ENCODE measurements at regions not wholly inside any gene's neighbourhood (a gene's known extent, or its start where the extent isn't known, plus 50 kb on each side); places are given as distances from the start of the nearest gene placed in this dataset.

GRCh38 chr5:51621156-51621555, 237.9 kb downstream of the ISL1 start:
- 0 out of 2 replicates have a peak overlapping the region, but pooled peaks have one; percentile 1 for H2AFZ ChIP-seq
- no peak overlapping the region; the same call in 1 of the 2 replicates for H3K27ac Mint-ChIP-seq
- no peaks in the 10 kb centered on the region for H3K9me3 Mint-ChIP-seq

GRCh38 chr5:51622161-51622790, 239.0 kb downstream of the ISL1 start:
- Histone ChIP-seq H3K36me3 (ENCODE audit: insufficient read depth) (no peaks in the 10 kb centered on the region), H3K79me2 (replicated peaks; ENCODE audit: insufficient read depth) (no peaks in the 10 kb centered on the region), H4K20me1 (replicated peaks; ENCODE audit: insufficient read depth) (no peaks in the 10 kb centered on the region), H3K9me2 (ENCODE audit: insufficient read depth) (peaks cover 12% of the 10 kb centered on the region; the same call in 1 of the 2 replicates), H3K4me3 (no peak overlapping the region), H3F3A (replicated peaks; ENCODE audit: low read depth) (no peaks in the 10 kb centered on the region), H3K27me3 (ENCODE audit: insufficient read depth) (no peaks in the 10 kb centered on the region), H3K27ac (ENCODE audit: low read depth) (no peak overlapping the region), H2AFZ (peak overlapping the region; percentile 19; the same call in 1 of the 2 replicates), H3K4me1 (ENCODE audit: insufficient read depth) (peaks cover 22% of the 10 kb centered on the region), H3K4me2 (no peak overlapping the region)
- Mint-ChIP-seq H3K27me3 (ENCODE audit: insufficient read depth, low read depth, poor library complexity) (no peaks in the 10 kb centered on the region), H3K9me3 (no peaks in the 10 kb centered on the region), H3K36me3 (ENCODE audit: low read depth) (no peaks in the 10 kb centered on the region), H3K4me1 (peaks cover 9% of the 10 kb centered on the region; the same call in 2 of the 3 replicates), H3K27ac (no peak overlapping the region), H3K4me3 (no peak overlapping the region)
- DNase-seq (ENCODE audit: low spot score) (no peak), ATAC-seq (no peak)
- TF ChIP-seq EZH2phosphoT487 (IDR thresholded peaks at IDR 0.05; ENCODE audit: unreplicated experiment) (no peak), CREB1 (CRISPR knock-in tag; IDR thresholded peaks at IDR 0.05; ENCODE audit: low read depth) (no peak), JUNB (IDR thresholded peaks at IDR 0.05; ENCODE audit: unreplicated experiment) (no peak), ZNF462 (CRISPR knock-in tag; IDR thresholded peaks at IDR 0.05) (no peak)

More at GRCh38 chr5:51621156-51621555, 237.9 kb downstream of the ISL1 start:
- no peak overlapping the region for H3K4me3 Mint-ChIP-seq
- ATAC-seq (peak; percentile 40; the same call in 2 of the 3 replicates), DNase-seq (ENCODE audit: low spot score) (no peak)
- Histone ChIP-seq H3K4me1 (ENCODE audit: insufficient read depth) (peaks cover 22% of the 10 kb centered on the region), H4K20me1 (replicated peaks; ENCODE audit: insufficient read depth) (no peaks in the 10 kb centered on the region), H3K4me2 (no peak overlapping the region), H3K4me3 (no peak overlapping the region), H3K27me3 (ENCODE audit: insufficient read depth) (no peaks in the 10 kb centered on the region), H3F3A (replicated peaks; ENCODE audit: low read depth) (no peaks in the 10 kb centered on the region), H3K9me2 (ENCODE audit: insufficient read depth) (peaks cover 12% of the 10 kb centered on the region; the same call in 1 of the 2 replicates), H3K79me2 (replicated peaks; ENCODE audit: insufficient read depth) (no peaks in the 10 kb centered on the region), H3K36me3 (ENCODE audit: insufficient read depth) (no peaks in the 10 kb centered on the region), H3K27ac (ENCODE audit: low read depth) (no peak overlapping the region)
- H3K27me3 Mint-ChIP-seq (ENCODE audit: insufficient read depth, low read depth, poor library complexity): no peaks in the 10 kb centered on the region
- peaks cover 9% of the 10 kb centered on the region; the same call in 2 of the 3 replicates for H3K4me1 Mint-ChIP-seq
- TF ChIP-seq EZH2 (IDR thresholded peaks at IDR 0.05; ENCODE audit: low read depth, unreplicated experiment): no peak
- no peak for TF ChIP-seq ZNF114 (CRISPR knock-in tag; IDR thresholded peaks at IDR 0.05)
- TF ChIP-seq REST (IDR thresholded peaks at IDR 0.05; ENCODE audit: unreplicated experiment): no peak
- TF ChIP-seq JUNB (IDR thresholded peaks at IDR 0.05; ENCODE audit: unreplicated experiment): no peak
- TF ChIP-seq POLR2AphosphoS5 (IDR thresholded peaks at IDR 0.05; ENCODE audit: low read depth): no peak
- TF ChIP-seq CREB1 (CRISPR knock-in tag; IDR thresholded peaks at IDR 0.05; ENCODE audit: low read depth): no peak
- no peaks in the 10 kb centered on the region for H3K36me3 Mint-ChIP-seq (ENCODE audit: low read depth)
